Colonic mucosa (tissue), 4 donors: ENCODE measurements at regions not wholly inside any gene's neighbourhood (a gene's known extent, or its start where the extent isn't known, plus 50 kb on each side); places are given as distances from the start of the nearest gene placed in this dataset.
A peak's percentile ranks its signal among the peaks of the same experiment; 100 is the strongest.

ENCODE experiments used
- DNase-seq: peaks from one replicate; pipeline ENCODE4 v3.0.0-alpha.2; 2020
- H3K27ac ChIP-seq: fragments of 200-600 bp; one replicate; pipeline ENCODE4 v1.8.0; 2021
- H3K27me3 ChIP-seq: fragments of 200-600 bp; one replicate; pipeline ENCODE4 v1.8.0; 2021
- H3K36me3 ChIP-seq: fragments of 200-600 bp; one replicate; pipeline ENCODE4 v1.8.0; 2021
- H3K4me1 ChIP-seq: fragments of 200-600 bp; one replicate; pipeline ENCODE4 v1.8.0; 2021; ENCODE audit warnings: mild to moderate bottlenecking
- H3K4me3 ChIP-seq: fragments of 200-600 bp; one replicate; pipeline ENCODE4 v1.8.0; 2021
- H3K9ac ChIP-seq, 2 donors: one replicate each; pipeline ENCODE4 v1.7.0; 2013; ENCODE audit warnings: control low read depth in 2 of 2, low read depth in 2 of 2, low read length in 2 of 2
- H3K9me3 ChIP-seq: fragments of 200-600 bp; one replicate; pipeline ENCODE4 v1.8.0; 2021
- CTCF ChIP-seq: fragments of 200-600 bp; IDR thresholded peaks from one replicate; pipeline ENCODE4 v1.8.0; 2022; ENCODE audit warnings: antibody characterized with exemption, mild to moderate bottlenecking
- intact Hi-C: fragments of 100-400 bp; cut with DNase I; formaldehyde crosslinking; loops from one replicate; pipeline ENCODE4 v1.14.1; 2022
- donor health status: healthy.
- donor health status: DM: no; HTN: no; CAD: no.
- donor health status: DM: no; HTN: no; CAD: no.

- no peak overlapping the region for H3K4me3 ChIP-seq
- intact Hi-C loops = no loop called here
- peak; percentile 95 for TF ChIP-seq CTCF
- H3K27ac ChIP-seq = no peak overlapping the region
- H3K9me3 ChIP-seq = no peaks in the 10 kb centered on the region
- DNase-seq = peak; percentile 73
- no peaks in the 10 kb centered on the region for H3K27me3 ChIP-seq
- H3K4me1 ChIP-seq = peaks cover 18% of the 10 kb centered on the region
- H3K9ac ChIP-seq = peak overlapping the region in 1 of 2 donors; percentile 34
- no peaks in the 10 kb centered on the region for H3K36me3 ChIP-seq
These were observed 70.4 kb upstream of the TARDBP start for GRCh38 chr1:10941891-10942541.

DNA sequence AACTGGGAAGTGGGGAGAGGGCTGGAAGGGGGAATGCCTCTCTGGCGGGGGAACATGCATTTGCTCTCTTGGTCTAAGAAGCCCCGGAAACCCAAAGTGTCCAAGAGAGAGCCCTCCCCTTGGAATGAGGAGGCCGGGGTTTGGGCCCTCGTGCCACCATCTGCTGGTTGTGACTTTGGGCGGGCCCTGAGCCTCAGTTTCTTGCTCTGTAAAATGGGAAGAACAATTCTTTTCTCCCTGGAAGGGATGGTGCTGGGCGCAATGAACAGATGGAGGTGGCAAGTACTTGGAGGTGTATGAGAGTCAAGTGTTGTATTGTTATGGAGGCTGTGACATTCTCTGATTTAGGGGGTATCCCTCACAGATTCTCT is 69.9 kb upstream of the TARDBP start:
- H3K27ac ChIP-seq = no peak overlapping the region
- H3K36me3 ChIP-seq = no peaks in the 10 kb centered on the region
- no peak overlapping the region for H3K4me3 ChIP-seq
- no peak for TF ChIP-seq CTCF
- H3K9ac ChIP-seq = no peak overlapping the region
- no peaks in the 10 kb centered on the region for H3K27me3 ChIP-seq
- intact Hi-C loops = no loop called here
- no peak for DNase-seq
- no peaks in the 10 kb centered on the region for H3K9me3 ChIP-seq
- peaks cover 18% of the 10 kb centered on the region for H3K4me1 ChIP-seq

GRCh38 chr1:10943041-10943440 is 69.4 kb upstream of the TARDBP start:
- intact Hi-C loops = no loop called here
- no peak overlapping the region for H3K27ac ChIP-seq
- no peak for DNase-seq

GRCh38 chr1:10943991-10944730 is 68.3 kb upstream of the TARDBP start:
- H3K4me3 ChIP-seq = peak overlapping the region; percentile 10
- H3K4me1 ChIP-seq = peaks cover 18% of the 10 kb centered on the region
- peak overlapping the region; percentile 20 to 46 for H3K9ac ChIP-seq

More at GRCh38 chr1:10943041-10943440, 69.4 kb upstream of the TARDBP start:
- H3K9me3 ChIP-seq = no peaks in the 10 kb centered on the region
- H3K4me3 ChIP-seq = no peak overlapping the region
- no peaks in the 10 kb centered on the region for H3K36me3 ChIP-seq
- no peak for TF ChIP-seq CTCF
- H3K27me3 ChIP-seq = no peaks in the 10 kb centered on the region
- H3K4me1 ChIP-seq = peaks cover 18% of the 10 kb centered on the region
- no peak overlapping the region for H3K9ac ChIP-seq

DNA sequence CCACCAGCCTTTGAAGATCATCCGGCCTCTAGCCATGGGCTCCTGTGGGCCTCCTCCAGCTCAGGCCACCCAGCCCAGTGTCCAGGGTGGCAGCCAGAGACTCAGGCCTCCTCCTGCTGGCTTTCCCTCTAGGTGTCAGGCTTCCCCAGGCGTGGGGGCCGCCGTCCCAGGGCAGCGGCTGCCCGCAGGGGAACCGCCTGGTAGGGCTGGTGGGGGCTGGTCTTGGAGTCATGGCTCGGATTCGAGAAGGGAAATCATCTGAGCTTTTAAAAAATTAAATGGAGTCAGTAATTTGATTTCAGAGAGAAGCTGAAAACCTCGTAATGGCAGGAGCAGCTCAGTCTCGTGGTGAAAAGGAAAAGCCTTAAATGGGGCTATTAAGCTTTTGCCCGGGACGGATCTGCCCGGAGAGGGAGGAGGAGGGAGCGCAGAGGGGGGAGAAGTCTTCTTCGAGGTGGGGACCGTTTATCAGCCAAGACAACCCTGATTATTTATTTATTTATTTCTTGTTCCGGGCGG is 66.4 kb upstream of the TARDBP start:
- no peak overlapping the region for H3K9ac ChIP-seq
- peaks cover 18% of the 10 kb centered on the region for H3K4me1 ChIP-seq
- intact Hi-C loops = no loop called here
- no peaks in the 10 kb centered on the region for H3K36me3 ChIP-seq
- H3K27ac ChIP-seq = no peak overlapping the region
- no peak for TF ChIP-seq CTCF
- H3K9me3 ChIP-seq = no peaks in the 10 kb centered on the region
- DNase-seq = no peak
- no peaks in the 10 kb centered on the region for H3K27me3 ChIP-seq
- no peak overlapping the region for H3K4me3 ChIP-seq

More at GRCh38 chr1:10943991-10944730, 68.3 kb upstream of the TARDBP start:
- H3K36me3 ChIP-seq = no peaks in the 10 kb centered on the region
- DNase-seq = peak; percentile 87
- H3K27me3 ChIP-seq = no peaks in the 10 kb centered on the region
- TF ChIP-seq CTCF = no peak
- intact Hi-C loops = no loop called here
- no peaks in the 10 kb centered on the region for H3K9me3 ChIP-seq
- H3K27ac ChIP-seq = no peak overlapping the region
